HG03575 (cell line): ENCODE measurements at regions not wholly inside any gene's neighbourhood (a gene's known extent, or its start where the extent isn't known, plus 50 kb on each side); places are given as distances from the start of the nearest gene placed in this dataset.
"Not testable (repeated sequence)": the region's sequence is repeated elsewhere in the genome, so short reads cannot be mapped to it uniquely, and the experiment has no call there.

Source experiments
- ATAC-seq: cut with Tn5 transposase; IDR thresholded peaks from one replicate; pipeline ENCODE4 v1.9.1; 2021; ENCODE audit not compliant: unreplicated experiment, insufficient number of reproducible peaks, low FRiP score; ENCODE audit errors: extremely low read depth

GRCh38 chr6:159533568-159533967, 159.5 kb downstream of the SOD2 start:
- ATAC-seq: no peak

- ATAC-seq: no peak
Observed at GRCh38 chr6:159533016-159533415, 160.0 kb downstream of the SOD2 start.

- ATAC-seq: no peak
Observed at GRCh38 chr6:159532155-159532554, 160.9 kb downstream of the SOD2 start.

- ATAC-seq: no peak
Observed at GRCh38 chr6:159529934-159530333, 163.1 kb downstream of the SOD2 start.

GRCh38 chr6:159527351-159527750, 165.7 kb downstream of the SOD2 start:
- no peak for ATAC-seq

- ATAC-seq: no peak
Observed at GRCh38 chr6:159525445-159526025, 167.5 kb downstream of the SOD2 start.

GRCh38 chr6:159522877-159523547, 170.0 kb downstream of the SOD2 start:
- no peak for ATAC-seq

GRCh38 chr6:159521962-159522361, 171.1 kb downstream of the SOD2 start:
- no peak for ATAC-seq

- ATAC-seq: no peak
Observed at GRCh38 chr6:159520002-159520401, 173.0 kb downstream of the SOD2 start.

- ATAC-seq: not testable (repeated sequence)
Observed at GRCh38 chr6:159515811-159516210, 177.2 kb downstream of the SOD2 start.

- ATAC-seq: no peak
Observed at GRCh38 chr6:159513914-159514313, 179.1 kb downstream of the SOD2 start.

- ATAC-seq: no peak
Observed at GRCh38 chr6:159513074-159513720, 179.8 kb downstream of the SOD2 start.

GRCh38 chr6:159512571-159512970, 180.5 kb downstream of the SOD2 start:
- ATAC-seq: no peak

- no peak for ATAC-seq
Observed at GRCh38 chr6:159512104-159512503, 180.9 kb downstream of the SOD2 start.

- ATAC-seq: no peak
Observed at GRCh38 chr6:159510141-159510540, 182.9 kb downstream of the SOD2 start.

GRCh38 chr6:159508931-159509330, 184.1 kb downstream of the SOD2 start:
- ATAC-seq: no peak

- ATAC-seq: no peak
Observed at GRCh38 chr6:159506048-159506447, 187.0 kb downstream of the SOD2 start.

GRCh38 chr6:159505140-159505922, 187.7 kb downstream of the SOD2 start:
- no peak for ATAC-seq

GRCh38 chr6:159501558-159501957, 191.5 kb downstream of the SOD2 start:
- ATAC-seq: no peak

GRCh38 chr6:159499034-159499433, 194.0 kb downstream of the SOD2 start:
- ATAC-seq: no peak
